IMR-90 (cell line): ENCODE measurements at regions not wholly inside any gene's neighbourhood (a gene's known extent, or its start where the extent isn't known, plus 50 kb on each side); places are given as distances from the start of the nearest gene placed in this dataset.

Experiments used
- ATAC-seq: fragments of 200-7000 bp; cut with Tn5 transposase; 2 replicates; pipeline ENCODE4 v1.9.1; 2020; ENCODE audit warnings: low read depth, mild to moderate bottlenecking, moderate library complexity
- BruUV-seq: library from RNA; stranded (reverse); fragments of 400-500 nt; replicated peaks from 2 replicates; lab custom pipeline; 2021; lab: Mats Ljungman, UMichigan
- CTCF ChIA-PET: fragments of 300-600 bp; formaldehyde crosslinking; extraction: SDS; loops from one replicate; lab custom pipeline; 2021; ENCODE audit warnings: antibody characterized with exemption; lab: Yijun Ruan, JAX
- POLR2A ChIA-PET: fragments of 300-600 bp; sonication (Branson Sonifier 250); formaldehyde crosslinking; loops from one replicate; lab custom pipeline; 2022; ENCODE audit warnings: antibody characterized with exemption; ENCODE audit not compliant: unreplicated experiment; lab: Charles Lee
- DNase-seq: peaks from one replicate; pipeline ENCODE4 v3.0.0; 2013
- H2AFZ ChIP-seq: replicated peaks from 2 replicates; pipeline ENCODE3; 2013; ENCODE audit warnings: low read length, mild to moderate bottlenecking; ENCODE audit not compliant: poor library complexity
- H2AK5ac ChIP-seq: 2 replicates; pipeline ENCODE4 v1.6.1; 2013; ENCODE audit warnings: low read depth, low read length, inconsistent platforms
- H2AK9ac ChIP-seq: replicated peaks from 2 replicates; pipeline ENCODE3; 2013; ENCODE audit warnings: mild to moderate bottlenecking, low read depth, low read length, moderate library complexity; ENCODE audit not compliant: poor library complexity
- H2BK120ac ChIP-seq: 2 replicates; pipeline ENCODE4 v1.6.1; 2013; ENCODE audit warnings: low read depth, low read length, inconsistent platforms
- H2BK15ac ChIP-seq: 3 replicates; pipeline ENCODE4 v1.6.1; 2013; ENCODE audit warnings: low read depth, low read length, inconsistent platforms
- H2BK20ac ChIP-seq: 2 replicates; pipeline ENCODE4 v1.6.1; 2013; ENCODE audit warnings: low read depth, mild to moderate bottlenecking, inconsistent platforms, low read length, moderate library complexity
- H2BK5ac ChIP-seq: 2 replicates; pipeline ENCODE4 v1.6.1; 2013; ENCODE audit warnings: mild to moderate bottlenecking, low read depth, low read length, inconsistent platforms; ENCODE audit not compliant: poor library complexity, severe bottlenecking
- H3K14ac ChIP-seq: replicated peaks from 2 replicates; pipeline ENCODE4 v1.6.1; 2013; ENCODE audit warnings: low read depth, low read length, inconsistent platforms
- H3K18ac ChIP-seq: 2 replicates; pipeline ENCODE4 v1.6.1; 2013; ENCODE audit warnings: low read depth, low read length, control low read depth
- H3K23ac ChIP-seq: 2 replicates; pipeline ENCODE4 v1.6.1; 2013; ENCODE audit warnings: low read depth, low read length, inconsistent platforms
- H3K27ac ChIP-seq: 2 replicates; pipeline ENCODE4 v1.5.1; 2013; ENCODE audit warnings: mild to moderate bottlenecking, control low read depth, low read length; ENCODE audit not compliant: insufficient read depth
- H3K27me3 ChIP-seq: 2 replicates; pipeline ENCODE4 v1.6.1; 2013; ENCODE audit warnings: low read length; ENCODE audit not compliant: control insufficient read depth, insufficient read depth
- H3K36me3 ChIP-seq: 2 replicates; pipeline ENCODE4 v1.6.1; 2013; ENCODE audit warnings: low read length, mixed read lengths; ENCODE audit not compliant: control insufficient read depth, insufficient read depth
- H3K4ac ChIP-seq: 2 replicates; pipeline ENCODE4 v1.6.1; 2013; ENCODE audit warnings: low read depth, low read length, inconsistent platforms
- H3K4me1 ChIP-seq: 2 replicates; pipeline ENCODE4 v1.6.1; 2013; ENCODE audit warnings: low read length, mixed read lengths; ENCODE audit not compliant: control insufficient read depth, insufficient read depth
- H3K4me2 ChIP-seq: 2 replicates; pipeline ENCODE4 v1.6.1; 2013; ENCODE audit warnings: low read depth, mild to moderate bottlenecking, control low read depth, low read length, moderate library complexity
- H3K4me3 ChIP-seq: 2 replicates; pipeline ENCODE4 v1.5.1; 2013; ENCODE audit warnings: low read depth, mild to moderate bottlenecking, control low read depth, low read length, moderate library complexity; ENCODE audit not compliant: insufficient read depth
- H3K56ac ChIP-seq: 2 replicates; pipeline ENCODE4 v1.6.1; 2013; ENCODE audit warnings: low read length, inconsistent platforms; ENCODE audit not compliant: insufficient read depth; ENCODE audit errors: extremely low read depth
- H3K79me1 ChIP-seq, 2 experiments: 2 replicates each; pipeline ENCODE4 v1.6.1; 2013; ENCODE audit warnings: low read length in 2 of 2, inconsistent platforms in 1 of 2, low read depth in 1 of 2
- H3K9ac ChIP-seq: 2 replicates; pipeline ENCODE4 v1.6.1; 2013; ENCODE audit warnings: low read depth, low read length, control low read depth
- H3K9me1 ChIP-seq: 2 replicates; pipeline ENCODE4 v1.6.1; 2013; ENCODE audit warnings: low read length, inconsistent platforms; ENCODE audit not compliant: insufficient read depth
- H3K9me3 ChIP-seq: 2 replicates; pipeline ENCODE4 v1.6.1; 2013; ENCODE audit warnings: low read length; ENCODE audit not compliant: control insufficient read depth, insufficient read depth
- H4K20me1 ChIP-seq: 2 replicates; pipeline ENCODE4 v1.6.1; 2013; ENCODE audit warnings: low read length, inconsistent platforms; ENCODE audit not compliant: insufficient read depth
- H4K5ac ChIP-seq: 2 replicates; pipeline ENCODE4 v1.6.1; 2013; ENCODE audit warnings: mild to moderate bottlenecking, low read depth, low read length, control low read depth
- H4K8ac ChIP-seq, 2 experiments: 2 replicates each; pipeline ENCODE4 v1.6.1; 2013; ENCODE audit warnings: low read depth in 2 of 2, low read length in 2 of 2, control low read depth in 1 of 2, inconsistent platforms in 1 of 2
- H4K91ac ChIP-seq: 2 replicates; pipeline ENCODE4 v1.6.1; 2013; ENCODE audit warnings: low read depth, low read length, inconsistent platforms; ENCODE audit not compliant: insufficient read depth
- FOS ChIP-seq: fragments of 150-350 bp; IDR thresholded peaks from 2 replicates; pipeline ENCODE4 v1.6.1; 2016; ENCODE audit warnings: low read depth, low read length
- MAZ ChIP-seq: IDR thresholded peaks from 2 replicates; pipeline ENCODE4 v1.6.1; 2012; ENCODE audit warnings: low read depth, mild to moderate bottlenecking, low read length, improper control_type of control experiment, moderate library complexity, borderline replicate concordance
- RCOR1 ChIP-seq: IDR thresholded peaks from 2 replicates; pipeline ENCODE4 v1.6.1; 2012; ENCODE audit warnings: mild to moderate bottlenecking, low read length, improper control_type of control experiment; ENCODE audit not compliant: insufficient replicate concordance
- RFX5 ChIP-seq: IDR thresholded peaks from 2 replicates; pipeline ENCODE4 v1.8.0; 2012; ENCODE audit warnings: low read depth, mild to moderate bottlenecking, low read length, moderate library complexity
- WGBS, 2 experiments: methylation state at CpG; one replicate each; pipeline versions ENCODE4 v1.1.5 to v1.1.7; 2013; ENCODE audit warnings: missing lambda C conversion rate in 2 of 2; ENCODE audit not compliant: insufficient read length in 1 of 2; ENCODE audit errors: extremely low coverage in 2 of 2; 5-methylcytosine and 5-hydroxymethylcytosine counted together
- dilution Hi-C: fragments of 300-500 bp; cut with HindIII; formaldehyde crosslinking; loops from one replicate; pipeline ENCODE4 v1.14.3; 2018; ENCODE audit warnings: low sequenced_read_pairs; ENCODE audit not compliant: unreplicated experiment
- in situ Hi-C: fragments of 300-500 bp; cut with MboI; formaldehyde crosslinking; loops from 3 replicates; pipeline ENCODE4 v1.14.3; 2019; ENCODE audit warnings: low sequenced_read_pairs, inconsistent platforms, mixed read lengths
- intact Hi-C: fragments of 100-400 bp; cut with micrococcal nuclease; formaldehyde crosslinking; loops from 2 replicates; pipeline ENCODE4 v1.10.0; 2022

DNA sequence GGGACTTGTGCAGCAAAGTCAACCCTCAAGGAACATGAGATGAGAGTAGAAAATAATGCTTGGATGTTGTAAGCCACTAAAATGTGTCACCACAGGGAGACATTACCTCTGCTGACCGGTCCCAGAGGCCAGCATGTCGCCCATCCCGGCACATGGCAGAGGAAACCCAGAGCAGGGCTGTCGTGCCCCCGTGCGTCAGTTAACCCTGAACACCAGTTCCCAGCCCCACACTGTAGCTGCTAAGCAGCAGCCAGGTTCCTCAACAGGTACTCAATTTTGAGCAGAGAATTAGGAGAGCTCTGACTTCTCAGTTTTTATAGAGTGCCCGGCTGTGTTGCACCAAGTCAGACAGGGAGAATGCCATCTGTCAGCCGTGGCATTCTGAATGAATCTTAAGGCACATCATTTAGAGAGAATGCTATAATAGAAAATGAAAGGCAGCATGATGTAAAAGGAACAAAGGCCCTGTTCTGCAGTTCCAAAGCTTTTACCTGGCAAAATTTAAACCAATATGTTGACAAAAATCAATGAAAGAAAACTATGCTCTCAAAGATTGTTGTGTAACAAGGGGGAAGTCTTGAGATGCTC, 307.9 kb downstream of the METTL4 start:
- H2AK9ac ChIP-seq: no peak overlapping the region
- DNase-seq: no peak
- WGBS, 2 experiments: 75% methylated on average over 4 of the region's 8 CpGs; no CpG with 5 or more reads in 1 of the 2 experiments
- H2BK20ac ChIP-seq: no peak overlapping the region
- no peak for ATAC-seq
- no peaks in the 10 kb centered on the region for H3K9me3 ChIP-seq
- no peak overlapping the region for H2BK120ac ChIP-seq
- no peak overlapping the region for H3K4ac ChIP-seq
- ChIA-PET CTCF (no interaction called here), POLR2A (no interaction called here)
- TF ChIP-seq FOS (no peak), RFX5 (no peak), RCOR1 (no peak), MAZ (no peak)
- no peak overlapping the region for H3K4me3 ChIP-seq
- H4K5ac ChIP-seq: no peak overlapping the region
- no peaks in the 10 kb centered on the region for H3K79me1 ChIP-seq
- no peaks in the 10 kb centered on the region for H4K20me1 ChIP-seq
- no peaks in the 10 kb centered on the region for H3K36me3 ChIP-seq
- no peaks in the 10 kb centered on the region for H3K9me1 ChIP-seq
- dilution Hi-C loops: no loop called here
- H4K91ac ChIP-seq: no peak overlapping the region
- H3K14ac ChIP-seq: no peak overlapping the region
- H3K9ac ChIP-seq: no peak overlapping the region
- H3K4me2 ChIP-seq: no peak overlapping the region
- H3K18ac ChIP-seq: no peak overlapping the region
- no peak overlapping the region for H3K56ac ChIP-seq
- no peak overlapping the region for H2BK5ac ChIP-seq
- no peak overlapping the region for H2AK5ac ChIP-seq
- H3K27ac ChIP-seq: no peak overlapping the region
- no TSS peak for BruUV-seq
- H3K27me3 ChIP-seq: peaks cover 2% of the 10 kb centered on the region; the same call in 1 of the 2 replicates
- H4K8ac ChIP-seq: no peak overlapping the region
- H3K23ac ChIP-seq: no peak overlapping the region
- intact Hi-C loops: no loop called here
- H2BK15ac ChIP-seq: no peak overlapping the region
- in situ Hi-C loops: no loop called here
- no peaks in the 10 kb centered on the region for H3K4me1 ChIP-seq
- H2AFZ ChIP-seq: no peak overlapping the region
